MCF 10A (cell line): ENCODE measurements at regions not wholly inside any gene's neighbourhood (a gene's known extent, or its start where the extent isn't known, plus 50 kb on each side); places are given as distances from the start of the nearest gene placed in this dataset.

Source experiments
- BruUV-seq: library from RNA; stranded (reverse); fragments of 400-500 nt; replicated peaks from 2 replicates; lab custom pipeline; 2021; lab: Mats Ljungman, UMichigan
- CTCF ChIA-PET: fragments of 300-600 bp; sonication (Branson Sonifier 250); formaldehyde crosslinking; extraction: SDS; loops from one replicate; lab custom pipeline; 2021; ENCODE audit warnings: antibody characterized with exemption, inconsistent platforms; lab: Yijun Ruan, JAX
- POLR2A ChIA-PET: fragments of 300-600, 350-650 bp; sonication (Branson Sonifier 250); formaldehyde crosslinking; extraction: SDS; loops from one replicate; lab custom pipeline; 2020; ENCODE audit warnings: antibody characterized with exemption, inconsistent platforms; lab: Yijun Ruan, JAX
- DNase-seq: peaks from one replicate; pipeline ENCODE4 v3.0.0-alpha.2; 2018; ENCODE audit not compliant: unreplicated experiment
- H3K27ac Mint-ChIP-seq: one replicate; pipeline ENCODE4 v1.8.0; 2022; ENCODE audit warnings: mild to moderate bottlenecking, low read depth, mixed read lengths; ENCODE audit not compliant: unreplicated experiment
- H3K27me3 Mint-ChIP-seq: one replicate; pipeline ENCODE4 v1.8.0; 2022; ENCODE audit warnings: mixed read lengths; ENCODE audit not compliant: insufficient read depth, unreplicated experiment
- H3K36me3 Mint-ChIP-seq: one replicate; pipeline ENCODE4 v1.8.0; 2022; ENCODE audit warnings: mild to moderate bottlenecking, moderate library complexity, mixed read lengths; ENCODE audit not compliant: insufficient read depth, unreplicated experiment
- H3K4me1 Mint-ChIP-seq: one replicate; pipeline ENCODE4 v1.8.0; 2022; ENCODE audit warnings: mixed read lengths; ENCODE audit not compliant: insufficient read depth, unreplicated experiment
- H3K4me3 Mint-ChIP-seq: one replicate; pipeline ENCODE4 v1.8.0; 2022; ENCODE audit warnings: mild to moderate bottlenecking, moderate library complexity, mixed read lengths; ENCODE audit not compliant: unreplicated experiment
- H3K9me3 Mint-ChIP-seq: one replicate; pipeline ENCODE4 v1.8.0; 2022; ENCODE audit warnings: mixed read lengths; ENCODE audit not compliant: unreplicated experiment
- CTCF ChIP-seq: fragments of 200-600 bp; IDR thresholded peaks from one replicate; pipeline ENCODE4 v1.8.0; 2022; ENCODE audit warnings: antibody characterized with exemption, mild to moderate bottlenecking; ENCODE audit not compliant: unreplicated experiment
- intact Hi-C: fragments of 100-400 bp; cut with micrococcal nuclease; formaldehyde crosslinking; loops from 2 replicates; pipeline ENCODE4 v1.14.1; 2022

- intact Hi-C loops = no loop called here
- H3K4me1 Mint-ChIP-seq = peaks cover 6% of the 10 kb centered on the region
- no TSS peak for BruUV-seq
- no peak overlapping the region for H3K27ac Mint-ChIP-seq
- ChIA-PET CTCF (no interaction called here), POLR2A (no interaction called here)
- H3K36me3 Mint-ChIP-seq = no peaks in the 10 kb centered on the region
- no peak for TF ChIP-seq CTCF
- no peak for DNase-seq
- H3K27me3 Mint-ChIP-seq = no peaks in the 10 kb centered on the region
- H3K4me3 Mint-ChIP-seq = no peak overlapping the region
- no peaks in the 10 kb centered on the region for H3K9me3 Mint-ChIP-seq
These were observed 79.6 kb downstream of the RSPH3 start for GRCh38 chr6:158920311-158920905.

GRCh38 chr6:158919865-158920264, 80.1 kb downstream of the RSPH3 start:
- CTCF ChIA-PET = no interaction called here
- DNase-seq = no peak
- Mint-ChIP-seq H3K36me3 (no peaks in the 10 kb centered on the region), H3K27ac (no peak overlapping the region), H3K4me3 (no peak overlapping the region), H3K27me3 (no peaks in the 10 kb centered on the region), H3K9me3 (no peaks in the 10 kb centered on the region), H3K4me1 (peaks cover 6% of the 10 kb centered on the region)
- intact Hi-C loops = no loop called here
- POLR2A ChIA-PET = no interaction called here
- TF ChIP-seq CTCF = no peak
- BruUV-seq = no TSS peak

GRCh38 chr6:158916617-158917016, 83.4 kb downstream of the RSPH3 start:
- H3K36me3 Mint-ChIP-seq = no peaks in the 10 kb centered on the region
- H3K27me3 Mint-ChIP-seq = no peaks in the 10 kb centered on the region
- H3K27ac Mint-ChIP-seq = no peak overlapping the region
- DNase-seq = no peak
- BruUV-seq = no TSS peak
- H3K4me1 Mint-ChIP-seq = peaks cover 6% of the 10 kb centered on the region
- no peak for TF ChIP-seq CTCF
- ChIA-PET CTCF (no interaction called here), POLR2A (no interaction called here)
- H3K4me3 Mint-ChIP-seq = no peak overlapping the region
- intact Hi-C loops = no loop called here
- no peaks in the 10 kb centered on the region for H3K9me3 Mint-ChIP-seq

GRCh38 chr6:158914923-158915322, 85.1 kb downstream of the RSPH3 start:
- Mint-ChIP-seq H3K4me3 (no peak overlapping the region), H3K27ac (no peak overlapping the region), H3K36me3 (no peaks in the 10 kb centered on the region), H3K4me1 (peaks cover 6% of the 10 kb centered on the region), H3K27me3 (no peaks in the 10 kb centered on the region), H3K9me3 (no peaks in the 10 kb centered on the region)
- ChIA-PET CTCF (no interaction called here), POLR2A (no interaction called here)
- no peak for DNase-seq
- intact Hi-C loops = no loop called here
- BruUV-seq = no TSS peak
- no peak for TF ChIP-seq CTCF
